K562 (cell line): ENCODE measurements at regions not wholly inside any gene's neighbourhood (a gene's known extent, or its start where the extent isn't known, plus 50 kb on each side); places are given as distances from the start of the nearest gene placed in this dataset.

Source experiments
- ATAC-seq: fragments of 200-7000 bp; cut with Tn5 transposase; 3 replicates; pipeline ENCODE4 v1.9.1; 2020; ENCODE audit warnings: moderate library complexity
- BruUV-seq: library from RNA; stranded (reverse); fragments of 400-500 nt; replicated peaks from 2 replicates; lab custom pipeline; 2021; lab: Mats Ljungman, UMichigan
- CTCF ChIA-PET: fragments of 300-600 bp; formaldehyde crosslinking; extraction: SDS; loops from one replicate; lab custom pipeline; 2021; ENCODE audit warnings: low intra/inter-chr PET ratio; lab: Yijun Ruan, JAX
- POLR2A ChIA-PET: fragments of 300-600, 350-650 bp; sonication (Branson Sonifier 250); formaldehyde crosslinking; extraction: SDS; loops from one replicate; lab custom pipeline; 2021; ENCODE audit warnings: antibody characterized with exemption, inconsistent platforms; lab: Yijun Ruan, JAX
- DNase-seq, 4 experiments: peaks; one replicate each; pipeline versions ENCODE4 v3.0.0 to v3.0.0-alpha.2; 2011 to 2018; ENCODE audit warnings: low spot score in 3 of 4, mixed read lengths in 3 of 4; ENCODE audit errors: extremely low read depth in 1 of 4
- FAIRE-seq: peaks from 2 replicates; lab custom pipeline; 2011; peaks lifted over from hg19 to GRCh38; lab: Jason Lieb, UNC
- H2AFZ ChIP-seq: 2 replicates; pipeline ENCODE4 v1.6.0; 2011; ENCODE audit warnings: low read depth, low read length, control low read depth, inconsistent platforms
- H3K27ac ChIP-seq: fragments of 200-600 bp; 3 replicates; pipeline ENCODE4 v1.8.0; 2011; ENCODE audit warnings: low read depth, mild to moderate bottlenecking, control low read depth, inconsistent platforms, low read length, moderate library complexity, mixed read lengths; ENCODE audit errors: extremely low read depth
- H3K27me3 ChIP-seq, 2 experiments: fragments of 300-600 bp in 1 of 2; 2 replicates in 1 of 2; 3 replicates in 1 of 2; pipeline versions ENCODE4 v1.6.0 to v1.8.0; 2011; ENCODE audit warnings: inconsistent platforms in 2 of 2, low read length in 2 of 2, mild to moderate bottlenecking in 1 of 2, mixed read lengths in 1 of 2, moderate library complexity in 1 of 2; ENCODE audit not compliant: control insufficient read depth in 2 of 2, insufficient read depth in 2 of 2
- H3K36me3 ChIP-seq: fragments of 300-600 bp; 3 replicates; pipeline ENCODE4 v1.8.0; 2011; ENCODE audit warnings: mild to moderate bottlenecking, low read length, inconsistent platforms; ENCODE audit not compliant: control insufficient read depth, insufficient read depth
- H3K4me1 ChIP-seq, 2 experiments: fragments of 200-600 bp in 1 of 2; replicated peaks in 1 of 2; 2 replicates in 1 of 2; 3 replicates in 1 of 2; pipeline versions ENCODE4 v1.5.1 to v1.8.0; 2011; ENCODE audit warnings: inconsistent platforms in 2 of 2, low read length in 2 of 2, mild to moderate bottlenecking in 1 of 2, mixed read lengths in 1 of 2, moderate library complexity in 1 of 2; ENCODE audit not compliant: control insufficient read depth in 2 of 2, insufficient read depth in 2 of 2
- H3K4me2 ChIP-seq: 2 replicates; pipeline ENCODE4 v1.6.1; 2011; ENCODE audit warnings: low read length, control low read depth, inconsistent platforms, mixed read lengths; ENCODE audit not compliant: insufficient read depth
- H3K4me3 ChIP-seq: fragments of 200-600 bp; sonication (generic), shearing (Covaris generic); 2 replicates; pipeline ENCODE4 v1.5.1; 2016; ENCODE audit warnings: control low read depth, inconsistent platforms
- H3K79me2 ChIP-seq: fragments of 200-600 bp; 3 replicates; pipeline ENCODE4 v1.8.0; 2011; ENCODE audit warnings: low read length, inconsistent platforms; ENCODE audit not compliant: control insufficient read depth, insufficient read depth
- H3K9ac ChIP-seq, 2 experiments: 2 replicates each; pipeline versions ENCODE4 v1.6.0 to v1.6.1; 2011; ENCODE audit warnings: low read depth in 2 of 2, low read length in 2 of 2, control low read depth in 1 of 2, inconsistent platforms in 1 of 2, mild to moderate bottlenecking in 1 of 2, mixed read lengths in 1 of 2; ENCODE audit not compliant: insufficient read depth in 1 of 2
- H3K9me1 ChIP-seq: one replicate; pipeline ENCODE4 v1.6.0; 2011; ENCODE audit warnings: inconsistent platforms, mild to moderate bottlenecking, low read length, moderate library complexity; ENCODE audit not compliant: control insufficient read depth, insufficient read depth
- H3K9me3 ChIP-seq: replicated peaks from 2 replicates; pipeline ENCODE4 v1.5.1; 2011; ENCODE audit warnings: low read depth, low read length, inconsistent platforms; ENCODE audit not compliant: control insufficient read depth, insufficient read depth
- H4K20me1 ChIP-seq: replicated peaks from 2 replicates; pipeline ENCODE4 v1.6.1; 2011; ENCODE audit warnings: low read length, inconsistent platforms, mixed read lengths; ENCODE audit not compliant: control insufficient read depth, insufficient read depth
- CCNT2 ChIP-seq: IDR thresholded peaks from 2 replicates; pipeline ENCODE4 v1.6.1; 2011; ENCODE audit warnings: borderline replicate concordance, low read depth, mild to moderate bottlenecking, moderate library complexity, mixed read lengths, low read length; ENCODE audit not compliant: insufficient read length; ENCODE audit errors: extremely low read depth
- CHCHD3 ChIP-seq: fragments of 250-450 bp; sonication (Bioruptor Pico); IDR thresholded peaks from 2 replicates; pipeline ENCODE4 v2.1.2; 2022; ENCODE audit warnings: mild to moderate bottlenecking
- ELF2 ChIP-seq: fragments of 250-450 bp; sonication (Bioruptor Pico); IDR thresholded peaks from 2 replicates; pipeline ENCODE4 v1.5.0; 2021; ENCODE audit warnings: mild to moderate bottlenecking
- FOXK1 ChIP-seq: sonication (generic); formaldehyde crosslinking; IDR thresholded peaks from 2 replicates; pipeline ENCODE4 v1.8.0; 2022; ENCODE audit warnings: missing genetic modification reagents, mild to moderate bottlenecking, borderline replicate concordance
- HDAC3 ChIP-seq: fragments of 450-650 bp; IDR thresholded peaks from 2 replicates; pipeline ENCODE4 v1.6.1; 2018; ENCODE audit warnings: borderline replicate concordance, mild to moderate bottlenecking, moderate library complexity; ENCODE audit not compliant: partially characterized antibody
- MCM5 ChIP-seq: fragments of 450-650 bp; IDR thresholded peaks from 2 replicates; pipeline ENCODE4 v1.6.1; 2016; ENCODE audit warnings: low read depth
- MED1 ChIP-seq: sonication (generic); formaldehyde crosslinking; IDR thresholded peaks from 2 replicates; pipeline ENCODE4 v1.8.1; 2023; ENCODE audit warnings: missing genetic modification reagents, borderline replicate concordance
- MTA2 ChIP-seq: fragments of 450-650 bp; IDR thresholded peaks from 2 replicates; pipeline ENCODE4 v1.6.1; 2016; ENCODE audit warnings: low read depth
- NCOA1 ChIP-seq: fragments of 450-650 bp; IDR thresholded peaks from 2 replicates; pipeline ENCODE4 v1.6.1; 2016; ENCODE audit warnings: low read depth
- POLR2G ChIP-seq: fragments of 200-400 bp; formaldehyde crosslinking; IDR thresholded peaks from 2 replicates; pipeline ENCODE4 v1.6.1; 2017; ENCODE audit warnings: low read depth, mild to moderate bottlenecking, antibody characterized with exemption, low read length, moderate library complexity
- WHSC1 ChIP-seq: IDR thresholded peaks from one replicate; pipeline ENCODE4 v1.6.1; 2012; ENCODE audit warnings: low read length, control low read depth, inconsistent platforms
- ZNF175 ChIP-seq: fragments of 200-800 bp; sonication (Bioruptor generic); IDR thresholded peaks from 2 replicates; pipeline ENCODE4 v1.6.1; 2016; ENCODE audit warnings: low read depth, mild to moderate bottlenecking, missing genetic modification characterization, missing compliant biosample characterization
- ZNF3 ChIP-seq: fragments of 250-450 bp; sonication (Bioruptor Pico); IDR thresholded peaks from 2 replicates; pipeline ENCODE4 v1.5.0; 2021; ENCODE audit warnings: mild to moderate bottlenecking, moderate library complexity
- WGBS: fragments of 100-300 bp; shearing (Covaris generic); methylation state at CpG from one replicate; pipeline ENCODE4 v1.1.6; 2016; ENCODE audit warnings: low coverage, mixed read lengths; ENCODE audit not compliant: insufficient coverage; ENCODE audit errors: missing lambda C conversion rate; 5-methylcytosine and 5-hydroxymethylcytosine counted together
- in situ Hi-C: fragments of 300-500 bp; cut with MboI; formaldehyde crosslinking; loops from 4 replicates; pipeline ENCODE4 v1.15.0; 2018; ENCODE audit warnings: inconsistent platforms, mixed read lengths
- intact Hi-C: fragments of 100-400 bp; cut with micrococcal nuclease; formaldehyde crosslinking; loops from 2 replicates; pipeline ENCODE4 v1.14.2; 2022
- TF ChIP-seq, protein P1 (sequence below): fragments of 250-450 bp; sonication (Bioruptor Pico); IDR thresholded peaks from 2 replicates; pipeline ENCODE4 v1.5.0; 2021; ENCODE audit warnings: mild to moderate bottlenecking, moderate library complexity
- TF ChIP-seq, protein P2 (sequence below): IDR thresholded peaks from 2 replicates; pipeline ENCODE4 v1.6.1; 2012; ENCODE audit warnings: low read depth, low read length, improper control_type of control experiment, borderline replicate concordance
- TF ChIP-seq, protein P3 (sequence below), 3 experiments: fragments of 200-800 bp in 1 of 3; sonication (Bioruptor generic) in 1 of 3; sonication (generic) in 1 of 3; formaldehyde crosslinking in 1 of 3; IDR thresholded peaks; 2 replicates each; pipeline versions ENCODE4 v1.6.1 to v1.8.0; 2016 to 2022; ENCODE audit warnings: mild to moderate bottlenecking in 2 of 3, missing compliant biosample characterization in 2 of 3, missing genetic modification characterization in 2 of 3, missing genetic modification reagents in 1 of 3

DNA sequence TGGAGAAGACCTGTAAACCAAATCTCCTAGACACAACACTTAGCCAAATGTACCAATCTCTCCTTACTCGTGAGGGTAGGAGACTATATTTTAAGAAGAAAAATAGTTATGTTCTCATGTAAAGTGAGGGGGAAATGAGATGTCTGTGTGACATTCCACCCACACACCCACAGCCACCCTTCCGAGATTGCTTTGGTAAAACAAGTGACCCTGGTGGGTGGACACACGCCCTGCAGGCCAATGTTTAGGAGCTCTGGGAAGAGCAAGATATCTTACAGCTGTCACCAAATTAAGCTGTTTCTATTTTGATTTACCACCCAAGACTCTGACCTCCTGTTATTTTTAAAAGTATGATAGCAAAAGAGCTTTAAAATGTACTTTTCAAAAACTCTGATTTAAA is 147.2 kb upstream of the PFKP start:
- BruUV-seq = no TSS peak
- DNase-seq = no peak
- 4% methylated on average over 3 of the region's 3 CpGs for WGBS
- ATAC-seq = no peak
- TF ChIP-seq HDAC3 (no peak), MED1 (no peak), MTA2 (no peak), CHCHD3 (CRISPR knock-in tag) (no peak), POLR2G (no peak), NCOA1 (no peak), ELF2 (CRISPR knock-in tag) (no peak), WHSC1 (no peak), ZNF175 (CRISPR knock-in tag) (no peak), CCNT2 (no peak), FOXK1 (CRISPR knock-in tag) (no peak), ZNF3 (CRISPR knock-in tag) (no peak), MCM5 (no peak)
- TF ChIP-seq, protein P1, sequence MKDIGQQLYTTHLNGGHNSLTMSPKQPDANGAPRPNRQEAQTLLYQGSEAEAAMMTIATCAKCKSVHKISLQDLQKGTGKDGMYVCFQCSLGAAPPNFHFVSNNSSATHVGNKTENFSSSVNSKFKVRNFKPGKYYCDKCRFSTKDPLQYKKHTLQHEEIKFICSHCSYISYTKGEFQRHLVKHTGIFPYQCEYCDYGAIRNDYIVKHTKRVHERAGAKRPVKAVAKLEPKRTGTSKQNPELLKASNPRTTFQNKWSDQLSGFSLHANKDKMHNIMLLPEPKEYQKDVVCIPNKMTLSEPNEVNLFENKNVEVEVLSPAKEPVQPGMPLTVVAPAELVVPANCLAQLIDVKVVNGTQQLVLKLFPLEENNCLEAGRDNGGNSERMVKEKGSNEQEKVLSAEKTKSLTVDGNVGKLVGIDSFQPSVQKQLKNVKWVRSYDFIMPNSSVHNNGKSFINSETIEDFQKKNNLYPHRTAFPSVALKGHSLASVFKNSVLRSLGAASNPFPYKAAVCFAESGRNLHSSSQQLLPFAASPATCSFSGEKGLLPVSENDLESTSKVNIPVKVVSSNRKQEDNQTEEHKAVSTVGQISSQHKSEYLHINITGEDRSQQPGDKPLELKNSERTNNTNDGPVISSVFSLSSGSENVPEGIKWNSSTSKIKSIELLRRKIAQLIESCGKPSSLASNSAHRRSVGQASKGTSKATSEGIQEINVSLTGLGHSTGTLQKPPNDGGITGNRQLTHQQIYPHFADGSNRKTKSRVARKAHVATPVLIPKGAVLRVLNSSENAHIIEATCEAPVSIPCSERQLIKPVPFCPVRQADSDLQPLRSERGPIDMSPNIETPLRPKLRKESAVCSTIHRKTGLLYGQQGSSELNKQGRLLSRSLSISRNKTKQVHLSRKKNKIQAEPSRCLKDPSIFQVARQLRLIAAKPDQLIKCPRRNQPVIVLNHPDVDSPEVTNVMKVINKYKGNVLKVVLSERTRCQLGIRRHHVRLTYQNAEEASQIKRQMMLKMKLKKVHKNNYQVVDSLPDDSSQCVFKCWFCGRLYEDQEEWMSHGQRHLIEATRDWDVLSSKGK (CRISPR knock-in tag) = no peak
- TF ChIP-seq, protein P2, sequence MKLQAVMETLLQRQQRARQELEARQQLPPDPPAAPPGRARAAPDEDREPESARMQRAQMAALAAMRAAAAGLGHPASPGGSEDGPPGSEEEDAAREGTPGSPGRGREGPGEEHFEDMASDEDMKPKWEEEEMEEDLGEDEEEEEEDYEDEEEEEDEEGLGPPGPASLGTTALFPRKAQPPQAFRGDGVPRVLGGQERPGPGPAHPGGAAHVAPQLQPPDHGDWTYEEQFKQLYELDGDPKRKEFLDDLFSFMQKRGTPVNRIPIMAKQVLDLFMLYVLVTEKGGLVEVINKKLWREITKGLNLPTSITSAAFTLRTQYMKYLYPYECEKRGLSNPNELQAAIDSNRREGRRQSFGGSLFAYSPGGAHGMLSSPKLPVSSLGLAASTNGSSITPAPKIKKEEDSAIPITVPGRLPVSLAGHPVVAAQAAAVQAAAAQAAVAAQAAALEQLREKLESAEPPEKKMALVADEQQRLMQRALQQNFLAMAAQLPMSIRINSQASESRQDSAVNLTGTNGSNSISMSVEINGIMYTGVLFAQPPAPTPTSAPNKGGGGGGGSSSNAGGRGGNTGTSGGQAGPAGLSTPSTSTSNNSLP = no peak
- TF ChIP-seq, protein P3, sequence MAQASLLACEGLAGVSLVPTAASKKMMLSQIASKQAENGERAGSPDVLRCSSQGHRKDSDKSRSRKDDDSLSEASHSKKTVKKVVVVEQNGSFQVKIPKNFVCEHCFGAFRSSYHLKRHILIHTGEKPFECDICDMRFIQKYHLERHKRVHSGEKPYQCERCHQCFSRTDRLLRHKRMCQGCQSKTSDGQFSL (CRISPR knock-in tag; IDR thresholded peaks at IDR 0.05) = no peak
- TF ChIP-seq, protein P3 (tag; IDR thresholded peaks at IDR 0.05) = no peak
- TF ChIP-seq, all 486 proteins: peak for 0
- Histone ChIP-seq H3K36me3 (no peaks in the 10 kb centered on the region), H3K9me1 (no peaks in the 10 kb centered on the region), H3K79me2 (no peaks in the 10 kb centered on the region), H3K27ac (no peak overlapping the region), H3K27me3 (peaks cover 24 to 52% of the 10 kb centered on the region in 2 experiments; a peak in 4 of 5 replicates), H3K4me1 (no peaks in the 10 kb centered on the region), H4K20me1 (no peaks in the 10 kb centered on the region), H3K9ac (no peak overlapping the region), H3K9me3 (no peaks in the 10 kb centered on the region), H3K4me2 (no peak overlapping the region), H3K4me3 (no peak overlapping the region), H2AFZ (no peak overlapping the region)
- FAIRE-seq = no peak
- in situ Hi-C loops (no loop called here), intact Hi-C loops (no loop called here)
- ChIA-PET CTCF (no interaction called here), POLR2A (no interaction called here)
